ENCODE measurements at regions not wholly inside any gene's neighbourhood (a gene's known extent, or its start where the extent isn't known, plus 50 kb on each side); places are given as distances from the start of the nearest gene placed in this dataset.

DNA sequence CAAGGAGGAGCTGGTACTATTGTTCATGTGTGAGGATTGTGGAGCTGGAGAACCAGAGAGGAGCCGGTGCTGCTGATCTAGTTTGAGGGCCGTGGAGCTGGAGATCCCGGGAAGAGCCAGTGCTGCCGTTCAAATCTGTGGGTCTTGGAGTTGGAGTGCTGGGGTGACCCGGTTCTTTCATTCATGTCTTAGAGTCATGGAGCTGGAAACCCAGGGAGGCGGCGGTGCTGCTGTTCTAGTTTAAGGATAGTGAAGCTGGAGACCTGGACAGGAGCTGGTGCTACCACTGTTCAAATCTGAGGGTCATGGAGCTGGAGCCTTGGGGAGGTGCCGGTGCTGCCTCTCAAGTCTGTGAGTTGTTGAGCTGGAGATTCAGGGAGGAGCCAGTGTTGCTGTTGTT, 88.5 kb upstream of the ZNF479 start:
- TF ChIP-seq, protein P1, sequence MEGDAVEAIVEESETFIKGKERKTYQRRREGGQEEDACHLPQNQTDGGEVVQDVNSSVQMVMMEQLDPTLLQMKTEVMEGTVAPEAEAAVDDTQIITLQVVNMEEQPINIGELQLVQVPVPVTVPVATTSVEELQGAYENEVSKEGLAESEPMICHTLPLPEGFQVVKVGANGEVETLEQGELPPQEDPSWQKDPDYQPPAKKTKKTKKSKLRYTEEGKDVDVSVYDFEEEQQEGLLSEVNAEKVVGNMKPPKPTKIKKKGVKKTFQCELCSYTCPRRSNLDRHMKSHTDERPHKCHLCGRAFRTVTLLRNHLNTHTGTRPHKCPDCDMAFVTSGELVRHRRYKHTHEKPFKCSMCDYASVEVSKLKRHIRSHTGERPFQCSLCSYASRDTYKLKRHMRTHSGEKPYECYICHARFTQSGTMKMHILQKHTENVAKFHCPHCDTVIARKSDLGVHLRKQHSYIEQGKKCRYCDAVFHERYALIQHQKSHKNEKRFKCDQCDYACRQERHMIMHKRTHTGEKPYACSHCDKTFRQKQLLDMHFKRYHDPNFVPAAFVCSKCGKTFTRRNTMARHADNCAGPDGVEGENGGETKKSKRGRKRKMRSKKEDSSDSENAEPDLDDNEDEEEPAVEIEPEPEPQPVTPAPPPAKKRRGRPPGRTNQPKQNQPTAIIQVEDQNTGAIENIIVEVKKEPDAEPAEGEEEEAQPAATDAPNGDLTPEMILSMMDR (IDR thresholded peaks at IDR 0.05; ENCODE audit: extremely low read depth in 1 of 2, insufficient read depth in 1 of 2, low read depth in 1 of 2, low read length in 2 of 2): no peak
- no peak for TF ChIP-seq EZH2 (IDR thresholded peaks at IDR 0.05; ENCODE audit: borderline replicate concordance, low read depth, low read length, severe bottlenecking)

Data from endothelial cell of umbilical vein (primary cell).